GM19455 (cell line): ENCODE measurements at regions not wholly inside any gene's neighbourhood (a gene's known extent, or its start where the extent isn't known, plus 50 kb on each side); places are given as distances from the start of the nearest gene placed in this dataset.

Source experiments
- ATAC-seq: cut with Tn5 transposase; IDR thresholded peaks from one replicate; pipeline ENCODE4 v1.9.1; 2021; ENCODE audit not compliant: unreplicated experiment

GRCh38 chr18:22034276-22034675, 135.1 kb upstream of the GATA6 start:
- no peak for ATAC-seq

- ATAC-seq = no peak
Observed at GRCh38 chr18:22040533-22040932, 128.9 kb upstream of the GATA6 start.

GRCh38 chr18:22043837-22044236, 125.6 kb upstream of the GATA6 start:
- ATAC-seq = no peak

- ATAC-seq = no peak
Observed at GRCh38 chr18:22044474-22045220, 124.7 kb upstream of the GATA6 start.

GRCh38 chr18:22045221-22045918, 124.0 kb upstream of the GATA6 start:
- no peak for ATAC-seq

GRCh38 chr18:22046473-22046872, 122.9 kb upstream of the GATA6 start:
- ATAC-seq = no peak

- ATAC-seq = no peak
Observed at GRCh38 chr18:22047485-22047884, 121.9 kb upstream of the GATA6 start.

- ATAC-seq = no peak
Observed at GRCh38 chr18:22048221-22048620, 121.2 kb upstream of the GATA6 start.

GRCh38 chr18:22048932-22049615, 120.3 kb upstream of the GATA6 start:
- ATAC-seq = no peak

GRCh38 chr18:22052405-22053105, 116.8 kb upstream of the GATA6 start:
- ATAC-seq = no peak

GRCh38 chr18:22055466-22056238, 113.7 kb upstream of the GATA6 start:
- no peak for ATAC-seq

- no peak for ATAC-seq
Observed at GRCh38 chr18:22056950-22057349, 112.4 kb upstream of the GATA6 start.

GRCh38 chr18:22057908-22058527, 111.4 kb upstream of the GATA6 start:
- ATAC-seq = no peak

- ATAC-seq = no peak
Observed at GRCh38 chr18:22060361-22060760, 109.0 kb upstream of the GATA6 start.

GRCh38 chr18:22063102-22063501, 106.3 kb upstream of the GATA6 start:
- ATAC-seq = no peak

GRCh38 chr18:22063672-22064071, 105.7 kb upstream of the GATA6 start:
- no peak for ATAC-seq

- ATAC-seq = no peak
Observed at GRCh38 chr18:22064581-22064980, 104.8 kb upstream of the GATA6 start.

GRCh38 chr18:22065311-22065710, 104.1 kb upstream of the GATA6 start:
- no peak for ATAC-seq

- ATAC-seq = no peak
Observed at GRCh38 chr18:22066083-22066485, 103.3 kb upstream of the GATA6 start.

GRCh38 chr18:22067109-22067508, 102.3 kb upstream of the GATA6 start:
- ATAC-seq = no peak
